ENCODE measurements at regions not wholly inside any gene's neighbourhood (a gene's known extent, or its start where the extent isn't known, plus 50 kb on each side); places are given as distances from the start of the nearest gene placed in this dataset.
A peak's percentile ranks its signal among the peaks of the same experiment; 100 is the strongest.

DNA sequence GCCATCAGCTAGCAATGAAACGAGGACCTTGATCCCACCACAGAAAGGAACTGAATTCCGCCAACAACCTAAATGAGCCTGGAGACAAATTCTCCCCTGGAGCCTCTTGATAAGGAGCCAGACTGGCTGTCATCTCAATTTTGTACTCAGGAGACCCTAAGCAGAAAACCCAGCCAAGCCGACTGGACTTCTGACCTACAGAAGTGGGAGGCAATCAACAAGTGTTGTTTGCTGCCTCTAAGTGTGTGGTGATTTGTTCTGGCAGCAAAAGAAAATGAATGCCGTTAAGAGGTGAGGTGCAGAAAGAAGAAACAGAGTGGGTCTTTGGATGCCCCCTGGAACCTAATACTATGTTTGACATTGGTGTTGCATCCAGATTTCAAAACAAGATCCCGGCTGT, 72.7 kb upstream of the SPATA31E1 start:
- H3K27me3 ChIP-seq: peaks cover 0 to 29% (median 15%) of the 10 kb centered on the region in 7 donors
- TF ChIP-seq, protein P1, sequence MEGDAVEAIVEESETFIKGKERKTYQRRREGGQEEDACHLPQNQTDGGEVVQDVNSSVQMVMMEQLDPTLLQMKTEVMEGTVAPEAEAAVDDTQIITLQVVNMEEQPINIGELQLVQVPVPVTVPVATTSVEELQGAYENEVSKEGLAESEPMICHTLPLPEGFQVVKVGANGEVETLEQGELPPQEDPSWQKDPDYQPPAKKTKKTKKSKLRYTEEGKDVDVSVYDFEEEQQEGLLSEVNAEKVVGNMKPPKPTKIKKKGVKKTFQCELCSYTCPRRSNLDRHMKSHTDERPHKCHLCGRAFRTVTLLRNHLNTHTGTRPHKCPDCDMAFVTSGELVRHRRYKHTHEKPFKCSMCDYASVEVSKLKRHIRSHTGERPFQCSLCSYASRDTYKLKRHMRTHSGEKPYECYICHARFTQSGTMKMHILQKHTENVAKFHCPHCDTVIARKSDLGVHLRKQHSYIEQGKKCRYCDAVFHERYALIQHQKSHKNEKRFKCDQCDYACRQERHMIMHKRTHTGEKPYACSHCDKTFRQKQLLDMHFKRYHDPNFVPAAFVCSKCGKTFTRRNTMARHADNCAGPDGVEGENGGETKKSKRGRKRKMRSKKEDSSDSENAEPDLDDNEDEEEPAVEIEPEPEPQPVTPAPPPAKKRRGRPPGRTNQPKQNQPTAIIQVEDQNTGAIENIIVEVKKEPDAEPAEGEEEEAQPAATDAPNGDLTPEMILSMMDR (IDR thresholded peaks at IDR 0.05): no peak
- no peak overlapping the region for H3K27ac ChIP-seq
- no peak for ATAC-seq
- WGBS, 2 donors: 58 to 62% methylated on average over 5 of the region's 5 CpGs
- H3K4me3 ChIP-seq: no peak overlapping the region
- peaks cover 0 to 12% (median 0%) of the 10 kb centered on the region in 9 donors for H3K4me1 ChIP-seq
- intact Hi-C loops (cut with DNase I): loop anchor here in 3 of 10 donors (5.0 to 10.0 kb wide), 4 partner anchors 128 to 1385 kb away; no protein-coding TSS in a partner anchor
- H3K9me3 ChIP-seq: peaks cover 0 to 15% (median 0%) of the 10 kb centered on the region in 11 donors
- DNase-seq: no peak
- H3K36me3 ChIP-seq: no peaks in the 10 kb centered on the region

DNA sequence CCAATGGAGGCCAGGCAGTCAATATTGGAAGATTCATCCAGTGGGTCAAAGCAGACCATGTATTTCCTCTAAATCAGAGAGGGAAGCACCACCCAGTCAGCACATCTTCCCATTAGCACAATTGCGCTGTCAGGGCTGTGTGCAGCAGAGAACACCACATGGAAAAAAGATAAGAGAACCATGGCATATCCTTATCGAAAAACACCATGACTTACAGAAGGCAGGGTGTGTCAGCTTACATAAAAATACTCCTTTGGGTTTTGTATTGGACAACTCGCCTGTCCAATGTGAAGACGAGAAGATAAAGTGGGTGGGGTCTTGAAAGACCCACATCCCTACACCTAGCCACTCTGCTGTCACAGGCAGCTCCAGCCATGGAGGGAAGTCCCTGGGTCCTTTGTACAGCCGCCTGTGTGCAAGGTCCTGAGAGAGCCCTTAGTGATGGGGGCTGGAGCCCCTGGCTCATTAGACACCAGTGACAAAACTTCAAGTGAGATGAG, 71.9 kb upstream of the SPATA31E1 start:
- peaks cover 0 to 25% (median 13%) of the 10 kb centered on the region in 7 donors for H3K27me3 ChIP-seq
- intact Hi-C loops (cut with DNase I): loop anchor here in 3 of 10 donors (5.0 to 10.0 kb wide), 4 partner anchors 128 to 1386 kb away; no protein-coding TSS in a partner anchor
- H3K4me1 ChIP-seq: peaks cover 0 to 12% (median 0%) of the 10 kb centered on the region in 9 donors
- H3K9me3 ChIP-seq: peaks cover 0 to 17% (median 0%) of the 10 kb centered on the region in 11 donors
- no peak overlapping the region for H3K27ac ChIP-seq
- no peaks in the 10 kb centered on the region for H3K36me3 ChIP-seq
- H3K4me3 ChIP-seq: no peak overlapping the region
- DNase-seq: no peak
- no peak for ATAC-seq
- TF ChIP-seq, protein P1 (IDR thresholded peaks at IDR 0.05): no peak
- WGBS, 2 donors: 65 to 68% methylated on average over 5 of the region's 5 CpGs

DNA sequence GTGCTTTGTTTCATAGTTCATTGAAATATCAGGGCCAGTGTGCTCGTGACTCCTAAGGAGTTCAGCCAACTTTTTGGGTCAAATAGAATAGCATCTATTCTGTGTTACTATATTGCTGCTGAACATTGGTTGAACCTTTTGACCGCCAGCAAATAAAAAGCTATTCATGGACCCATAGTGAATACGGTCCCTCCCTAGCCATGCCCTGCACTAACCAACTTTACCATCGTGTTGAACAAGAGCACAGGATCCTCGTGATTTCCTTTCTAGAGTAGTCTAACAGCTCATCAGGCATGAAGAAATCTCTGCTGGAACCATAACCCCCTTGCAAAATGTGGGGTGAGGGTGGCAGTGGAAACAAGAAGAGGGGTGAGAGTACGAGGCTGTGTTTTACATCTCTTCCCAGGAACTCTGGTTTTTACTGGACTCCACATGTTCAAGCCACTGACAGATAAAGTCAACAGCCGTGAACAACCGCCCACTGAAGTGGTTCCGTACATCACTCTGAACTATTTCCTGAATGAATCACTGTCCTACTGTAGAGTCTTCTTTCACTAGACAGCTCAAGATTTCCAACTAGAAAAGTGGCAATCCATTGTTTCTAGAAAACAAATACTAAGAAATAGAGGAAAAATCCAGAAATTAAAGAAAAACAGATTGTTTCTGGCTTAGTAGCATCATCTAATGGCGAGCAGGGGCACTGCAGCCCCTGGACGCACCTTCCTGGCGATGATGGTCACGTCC, 70.1 kb upstream of the SPATA31E1 start:
- Histone ChIP-seq H3K36me3 (no peaks in the 10 kb centered on the region), H3K4me3 (no peak overlapping the region), H3K4me1 (peaks cover 0 to 12% (median 0%) of the 10 kb centered on the region in 9 donors), H3K9me3 (peaks cover 0 to 19% (median 0%) of the 10 kb centered on the region in 11 donors), H3K27me3 (peaks cover 0 to 16% (median 8%) of the 10 kb centered on the region in 7 donors), H3K27ac (no peak overlapping the region)
- 36% methylated on average over 13 of the region's 13 CpGs for WGBS, 2 donors
- intact Hi-C loops (cut with DNase I): loop anchor here (1.0 to 10.0 kb wide), 9 partner anchors 126 to 1388 kb away; no protein-coding TSS in a partner anchor
- TF ChIP-seq, protein P1 (IDR thresholded peaks at IDR 0.05): peak; percentile 62 to 93 (median 86)
- ATAC-seq: peak in 6 of 8 donors; percentile 34 to 61 (median 50)
- DNase-seq: no peak

DNA sequence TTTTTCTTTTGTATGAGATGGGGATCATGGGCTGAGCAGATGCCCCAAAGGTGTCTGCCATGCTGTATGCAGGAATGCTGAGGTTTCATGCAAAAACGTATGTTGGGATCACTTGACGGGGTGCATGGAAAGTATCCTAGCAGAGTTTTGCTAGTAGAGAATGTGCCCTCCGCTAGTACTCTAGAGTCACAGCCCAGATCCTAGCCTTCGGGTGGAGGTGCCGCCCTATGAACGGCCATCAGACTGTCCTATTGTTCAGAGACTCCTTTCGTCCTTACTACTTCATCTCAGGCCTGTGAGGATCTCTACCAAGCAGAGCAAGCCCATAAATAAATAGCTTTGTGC, 69.6 kb upstream of the SPATA31E1 start:
- WGBS, 2 donors: 60 to 64% methylated on average over 7 of the region's 7 CpGs
- peaks cover 0 to 12% (median 0%) of the 10 kb centered on the region in 9 donors for H3K4me1 ChIP-seq
- ATAC-seq (no peak), DNase-seq (no peak)
- intact Hi-C loops (cut with DNase I): loop anchor here (1.0 to 10.0 kb wide), 9 partner anchors 126 to 1388 kb away; no protein-coding TSS in a partner anchor
- H3K27ac ChIP-seq: no peak overlapping the region
- H3K27me3 ChIP-seq: peaks cover 0 to 16% (median 8%) of the 10 kb centered on the region in 7 donors
- no peaks in the 10 kb centered on the region for H3K36me3 ChIP-seq
- no peak overlapping the region for H3K4me3 ChIP-seq
- H3K9me3 ChIP-seq: peaks cover 0 to 17% (median 0%) of the 10 kb centered on the region in 11 donors
- TF ChIP-seq, protein P1 (IDR thresholded peaks at IDR 0.05): no peak

Measured in heart right ventricle (tissue), 16 donors.